GM12891 (cell line): ENCODE measurements at regions not wholly inside any gene's neighbourhood (a gene's known extent, or its start where the extent isn't known, plus 50 kb on each side); places are given as distances from the start of the nearest gene placed in this dataset.

Source experiments
- PAX5 ChIP-seq: IDR thresholded peaks from 2 replicates; pipeline ENCODE4 v1.6.1; 2011; ENCODE audit warnings: low read length, moderate library complexity, mild to moderate bottlenecking; ENCODE audit not compliant: insufficient read depth, severe bottlenecking
- POLR2A ChIP-seq: IDR thresholded peaks from 2 replicates; pipeline ENCODE4 v1.6.1; 2011; ENCODE audit warnings: low read depth, low read length, control low read depth
- POLR2AphosphoS5 ChIP-seq: IDR thresholded peaks from 2 replicates; pipeline ENCODE4 v1.6.1; 2011; ENCODE audit warnings: low read depth, low read length, control low read depth
- SPI1 ChIP-seq: IDR thresholded peaks from 2 replicates; pipeline ENCODE4 v1.6.1; 2011; ENCODE audit warnings: low read depth, low read length, control low read depth
- TAF1 ChIP-seq: IDR thresholded peaks from 2 replicates; pipeline ENCODE4 v1.6.1; 2011; ENCODE audit warnings: low read depth, low read length, control low read depth

- TF ChIP-seq PAX5 (no peak), POLR2AphosphoS5 (no peak), POLR2A (no peak), SPI1 (no peak), TAF1 (no peak)
Measured at GRCh38 chr1:36658838-36659237, 176.1 kb upstream of the CSF3R start.
